Liver (tissue), 8 donors: ENCODE measurements at regions not wholly inside any gene's neighbourhood (a gene's known extent, or its start where the extent isn't known, plus 50 kb on each side); places are given as distances from the start of the nearest gene placed in this dataset.

Experiments used
- DNase-seq: peaks from one replicate; pipeline ENCODE4 v3.0.0-alpha.2; 2017; ENCODE audit warnings: low spot score
- H3K27ac ChIP-seq, 2 donors: one replicate each; pipeline ENCODE4 v1.7.0; 2013; ENCODE audit warnings: inconsistent platforms in 2 of 2, low read length in 2 of 2, control low read depth in 1 of 2, low read depth in 1 of 2, mild to moderate bottlenecking in 1 of 2
- H3K27me3 ChIP-seq, 4 donors: one replicate each; pipeline versions ENCODE4 v1.6.1 to v1.7.0; 2013; ENCODE audit warnings: low read length in 3 of 4, inconsistent platforms in 1 of 4, mild to moderate bottlenecking in 1 of 4, moderate library complexity in 1 of 4; ENCODE audit not compliant: control insufficient read depth in 4 of 4, insufficient read depth in 4 of 4
- H3K36me3 ChIP-seq, 4 donors: one replicate each; pipeline versions ENCODE4 v1.6.1 to v1.7.0; 2013; ENCODE audit warnings: low read length in 3 of 4, mild to moderate bottlenecking in 3 of 4, low read depth in 1 of 4, moderate library complexity in 1 of 4; ENCODE audit not compliant: control insufficient read depth in 4 of 4, insufficient read depth in 3 of 4
- H3K4me1 ChIP-seq, 4 donors: one replicate each; pipeline versions ENCODE4 v1.6.1 to v1.7.0; 2013; ENCODE audit warnings: low read length in 3 of 4, mild to moderate bottlenecking in 3 of 4, moderate library complexity in 1 of 4; ENCODE audit not compliant: control insufficient read depth in 4 of 4, insufficient read depth in 4 of 4
- H3K4me3 ChIP-seq, 3 donors: one replicate each; pipeline versions ENCODE4 v1.6.1 to v1.7.0; 2013; ENCODE audit warnings: low read length in 3 of 3, control low read depth in 1 of 3, low read depth in 1 of 3, mild to moderate bottlenecking in 1 of 3
- H3K9ac ChIP-seq, 2 donors: one replicate each; pipeline ENCODE4 v1.7.0; 2013; ENCODE audit warnings: low read length in 2 of 2, mild to moderate bottlenecking in 2 of 2, moderate library complexity in 2 of 2, control low read depth in 1 of 2, low read depth in 1 of 2
- H3K9me3 ChIP-seq, 4 donors: one replicate each; pipeline versions ENCODE4 v1.6.1 to v1.7.0; 2013; ENCODE audit warnings: low read length in 3 of 4; ENCODE audit not compliant: control insufficient read depth in 4 of 4
- FOXA1 ChIP-seq: IDR thresholded peaks from 2 replicates; pipeline ENCODE4 v1.6.1; 2016; ENCODE audit warnings: antibody characterized with exemption
- HNF4G ChIP-seq: IDR thresholded peaks from 2 replicates; pipeline ENCODE4 v1.6.1; 2016; ENCODE audit warnings: antibody characterized with exemption
- TAF1 ChIP-seq: conservative IDR thresholded peaks from 2 replicates; pipeline ENCODE4 v1.6.1; 2016; ENCODE audit warnings: antibody characterized with exemption, mild to moderate bottlenecking
- YY1 ChIP-seq: IDR thresholded peaks from 2 replicates; pipeline ENCODE4 v1.6.1; 2016; ENCODE audit warnings: antibody characterized with exemption, mild to moderate bottlenecking
- WGBS: extraction: QIAGEN DNeasy Blood & Tissue Kit; methylation state at CpG from one replicate; pipeline ENCODE4 v1.1.7; 2013; 5-methylcytosine and 5-hydroxymethylcytosine counted together
- TF ChIP-seq, protein P1 (sequence below): IDR thresholded peaks from 2 replicates; pipeline ENCODE4 v1.6.1; 2016; ENCODE audit warnings: antibody characterized with exemption
- TF ChIP-seq, protein P2 (sequence below): IDR thresholded peaks from 2 replicates; pipeline ENCODE4 v1.6.1; 2016; ENCODE audit warnings: antibody characterized with exemption
- TF ChIP-seq, protein P3 (sequence below): IDR thresholded peaks from 2 replicates; pipeline ENCODE4 v1.6.1; 2016; ENCODE audit warnings: antibody characterized with exemption
- TF ChIP-seq, protein P4 (sequence below): IDR thresholded peaks from 2 replicates; pipeline ENCODE4 v1.6.1; 2016; ENCODE audit warnings: antibody characterized with exemption, mild to moderate bottlenecking
- TF ChIP-seq, protein P5 (sequence below): fragments of 150-350 bp; IDR thresholded peaks from 2 replicates; pipeline ENCODE4 v1.5.1; 2017; ENCODE audit warnings: improper control_type of control experiment, low read depth, low read length; ENCODE audit not compliant: missing input control
- donor health status: healthy.
- donor health status: healthy.
- donor health status: healthy.
- donor health status: healthy.
- donor health status: healthy.

DNA sequence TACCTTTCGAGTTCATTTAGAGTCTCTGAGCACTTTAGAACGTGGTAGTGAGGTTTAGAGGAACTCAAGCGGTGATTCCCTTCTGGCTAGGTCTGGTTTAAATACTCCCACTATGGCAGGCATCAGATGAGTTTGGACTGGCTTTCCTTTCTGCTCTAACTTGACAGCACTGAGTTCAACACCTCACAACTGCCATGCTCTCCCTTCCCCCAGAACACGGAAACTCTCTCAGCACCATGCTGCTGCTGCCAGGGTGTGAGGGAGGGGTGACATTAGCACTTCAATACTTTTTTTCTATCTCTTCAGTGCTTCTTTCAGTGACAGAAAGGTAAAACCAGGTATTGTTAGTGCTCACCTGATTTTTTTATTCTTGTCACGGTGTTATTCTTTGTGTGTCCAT, 234.5 kb upstream of the AGTR2 start:
- H3K27me3 ChIP-seq = no peaks in the 10 kb centered on the region

DNA sequence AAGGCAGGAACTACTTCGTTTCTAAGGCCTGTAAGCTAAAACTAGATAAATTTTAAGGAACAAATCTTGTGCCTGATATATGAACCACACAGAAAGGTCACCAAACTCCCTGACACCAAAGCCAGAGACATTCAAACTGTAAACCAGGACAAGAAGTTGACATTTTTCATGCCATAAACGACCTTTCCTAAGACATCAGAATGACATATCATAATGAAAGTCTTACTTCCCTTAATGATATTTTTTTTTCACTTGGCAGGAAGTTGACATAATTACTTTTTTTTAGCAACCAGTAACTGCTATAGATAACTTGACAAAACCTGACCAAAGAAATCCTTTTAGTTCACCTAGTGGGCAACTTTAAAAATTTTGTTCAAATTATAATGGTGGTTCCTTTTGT, 231.5 kb upstream of the AGTR2 start:
- no peaks in the 10 kb centered on the region for H3K27me3 ChIP-seq
- H3K9me3 ChIP-seq = no peaks in the 10 kb centered on the region
- H3K27ac ChIP-seq = no peak overlapping the region
- H3K9ac ChIP-seq = no peak overlapping the region
- peaks cover 0 to 7% (median 1%) of the 10 kb centered on the region in 4 donors for H3K36me3 ChIP-seq
- no peak for DNase-seq
- peaks cover 2 to 17% (median 10%) of the 10 kb centered on the region in 4 donors for H3K4me1 ChIP-seq
- 65% methylated on average over 2 of the region's 2 CpGs for WGBS
- no peak for TF ChIP-seq FOXA1
- no peak overlapping the region for H3K4me3 ChIP-seq

More for the DNA sequence above, 234.5 kb upstream of the AGTR2 start:
- 93% methylated on average over 5 of the region's 5 CpGs for WGBS
- peaks cover 0 to 7% (median 1%) of the 10 kb centered on the region in 4 donors for H3K36me3 ChIP-seq
- peaks cover 0 to 8% (median 3%) of the 10 kb centered on the region in 4 donors for H3K4me1 ChIP-seq
- H3K9ac ChIP-seq = no peak overlapping the region
- no peak overlapping the region for H3K4me3 ChIP-seq
- DNase-seq = no peak
- no peak overlapping the region for H3K27ac ChIP-seq
- TF ChIP-seq YY1 (no peak), TAF1 (no peak), HNF4G (no peak)
- TF ChIP-seq, protein P1, sequence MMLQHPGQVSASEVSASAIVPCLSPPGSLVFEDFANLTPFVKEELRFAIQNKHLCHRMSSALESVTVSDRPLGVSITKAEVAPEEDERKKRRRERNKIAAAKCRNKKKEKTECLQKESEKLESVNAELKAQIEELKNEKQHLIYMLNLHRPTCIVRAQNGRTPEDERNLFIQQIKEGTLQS = no peak
- TF ChIP-seq, protein P2, sequence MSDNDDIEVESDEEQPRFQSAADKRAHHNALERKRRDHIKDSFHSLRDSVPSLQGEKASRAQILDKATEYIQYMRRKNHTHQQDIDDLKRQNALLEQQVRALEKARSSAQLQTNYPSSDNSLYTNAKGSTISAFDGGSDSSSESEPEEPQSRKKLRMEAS = no peak
- TF ChIP-seq, protein P3, sequence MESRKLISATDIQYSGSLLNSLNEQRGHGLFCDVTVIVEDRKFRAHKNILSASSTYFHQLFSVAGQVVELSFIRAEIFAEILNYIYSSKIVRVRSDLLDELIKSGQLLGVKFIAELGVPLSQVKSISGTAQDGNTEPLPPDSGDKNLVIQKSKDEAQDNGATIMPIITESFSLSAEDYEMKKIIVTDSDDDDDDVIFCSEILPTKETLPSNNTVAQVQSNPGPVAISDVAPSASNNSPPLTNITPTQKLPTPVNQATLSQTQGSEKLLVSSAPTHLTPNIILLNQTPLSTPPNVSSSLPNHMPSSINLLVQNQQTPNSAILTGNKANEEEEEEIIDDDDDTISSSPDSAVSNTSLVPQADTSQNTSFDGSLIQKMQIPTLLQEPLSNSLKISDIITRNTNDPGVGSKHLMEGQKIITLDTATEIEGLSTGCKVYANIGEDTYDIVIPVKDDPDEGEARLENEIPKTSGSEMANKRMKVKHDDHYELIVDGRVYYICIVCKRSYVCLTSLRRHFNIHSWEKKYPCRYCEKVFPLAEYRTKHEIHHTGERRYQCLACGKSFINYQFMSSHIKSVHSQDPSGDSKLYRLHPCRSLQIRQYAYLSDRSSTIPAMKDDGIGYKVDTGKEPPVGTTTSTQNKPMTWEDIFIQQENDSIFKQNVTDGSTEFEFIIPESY = no peak
- TF ChIP-seq, protein P4, sequence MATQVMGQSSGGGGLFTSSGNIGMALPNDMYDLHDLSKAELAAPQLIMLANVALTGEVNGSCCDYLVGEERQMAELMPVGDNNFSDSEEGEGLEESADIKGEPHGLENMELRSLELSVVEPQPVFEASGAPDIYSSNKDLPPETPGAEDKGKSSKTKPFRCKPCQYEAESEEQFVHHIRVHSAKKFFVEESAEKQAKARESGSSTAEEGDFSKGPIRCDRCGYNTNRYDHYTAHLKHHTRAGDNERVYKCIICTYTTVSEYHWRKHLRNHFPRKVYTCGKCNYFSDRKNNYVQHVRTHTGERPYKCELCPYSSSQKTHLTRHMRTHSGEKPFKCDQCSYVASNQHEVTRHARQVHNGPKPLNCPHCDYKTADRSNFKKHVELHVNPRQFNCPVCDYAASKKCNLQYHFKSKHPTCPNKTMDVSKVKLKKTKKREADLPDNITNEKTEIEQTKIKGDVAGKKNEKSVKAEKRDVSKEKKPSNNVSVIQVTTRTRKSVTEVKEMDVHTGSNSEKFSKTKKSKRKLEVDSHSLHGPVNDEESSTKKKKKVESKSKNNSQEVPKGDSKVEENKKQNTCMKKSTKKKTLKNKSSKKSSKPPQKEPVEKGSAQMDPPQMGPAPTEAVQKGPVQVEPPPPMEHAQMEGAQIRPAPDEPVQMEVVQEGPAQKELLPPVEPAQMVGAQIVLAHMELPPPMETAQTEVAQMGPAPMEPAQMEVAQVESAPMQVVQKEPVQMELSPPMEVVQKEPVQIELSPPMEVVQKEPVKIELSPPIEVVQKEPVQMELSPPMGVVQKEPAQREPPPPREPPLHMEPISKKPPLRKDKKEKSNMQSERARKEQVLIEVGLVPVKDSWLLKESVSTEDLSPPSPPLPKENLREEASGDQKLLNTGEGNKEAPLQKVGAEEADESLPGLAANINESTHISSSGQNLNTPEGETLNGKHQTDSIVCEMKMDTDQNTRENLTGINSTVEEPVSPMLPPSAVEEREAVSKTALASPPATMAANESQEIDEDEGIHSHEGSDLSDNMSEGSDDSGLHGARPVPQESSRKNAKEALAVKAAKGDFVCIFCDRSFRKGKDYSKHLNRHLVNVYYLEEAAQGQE = no peak
- TF ChIP-seq, protein P5, sequence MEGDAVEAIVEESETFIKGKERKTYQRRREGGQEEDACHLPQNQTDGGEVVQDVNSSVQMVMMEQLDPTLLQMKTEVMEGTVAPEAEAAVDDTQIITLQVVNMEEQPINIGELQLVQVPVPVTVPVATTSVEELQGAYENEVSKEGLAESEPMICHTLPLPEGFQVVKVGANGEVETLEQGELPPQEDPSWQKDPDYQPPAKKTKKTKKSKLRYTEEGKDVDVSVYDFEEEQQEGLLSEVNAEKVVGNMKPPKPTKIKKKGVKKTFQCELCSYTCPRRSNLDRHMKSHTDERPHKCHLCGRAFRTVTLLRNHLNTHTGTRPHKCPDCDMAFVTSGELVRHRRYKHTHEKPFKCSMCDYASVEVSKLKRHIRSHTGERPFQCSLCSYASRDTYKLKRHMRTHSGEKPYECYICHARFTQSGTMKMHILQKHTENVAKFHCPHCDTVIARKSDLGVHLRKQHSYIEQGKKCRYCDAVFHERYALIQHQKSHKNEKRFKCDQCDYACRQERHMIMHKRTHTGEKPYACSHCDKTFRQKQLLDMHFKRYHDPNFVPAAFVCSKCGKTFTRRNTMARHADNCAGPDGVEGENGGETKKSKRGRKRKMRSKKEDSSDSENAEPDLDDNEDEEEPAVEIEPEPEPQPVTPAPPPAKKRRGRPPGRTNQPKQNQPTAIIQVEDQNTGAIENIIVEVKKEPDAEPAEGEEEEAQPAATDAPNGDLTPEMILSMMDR = no peak
- peaks cover 0 to 2% (median 0%) of the 10 kb centered on the region in 4 donors for H3K9me3 ChIP-seq
